Right lobe of liver (tissue), 4 donors: ENCODE measurements at regions not wholly inside any gene's neighbourhood (a gene's known extent, or its start where the extent isn't known, plus 50 kb on each side); places are given as distances from the start of the nearest gene placed in this dataset.
"Not testable (repeated sequence)": the region's sequence is repeated elsewhere in the genome, so short reads cannot be mapped to it uniquely, and the experiment has no call there.

Experiments
- CTCF ChIP-seq, 4 donors: fragments of 200-600 bp in 3 of 4; fragments of 450-650 bp in 1 of 4; IDR thresholded peaks; one replicate each; pipeline versions ENCODE4 v1.5.1 to v1.8.0; 2016 to 2022; ENCODE audit warnings: antibody characterized with exemption in 4 of 4, mild to moderate bottlenecking in 2 of 4
- POLR2A ChIP-seq: fragments of 450-650 bp; IDR thresholded peaks from one replicate; pipeline ENCODE4 v1.6.1; 2017; ENCODE audit warnings: antibody characterized with exemption, mild to moderate bottlenecking
- donor health status: DM: no; HTN: no; CAD: no.
- donor health status: DM: no; HTN: no; CAD: no.
- donor health status: DM: no; HTN: yes; CAD: no.

- not testable (repeated sequence) for TF ChIP-seq CTCF (IDR thresholded peaks at IDR 0.05); POLR2A
These were observed 89.0 kb upstream of the SYT6 start for GRCh38 chr1:114242531-114243210.
